ENCODE measurements at regions not wholly inside any gene's neighbourhood (a gene's known extent, or its start where the extent isn't known, plus 50 kb on each side); places are given as distances from the start of the nearest gene placed in this dataset.
"Not testable (repeated sequence)": the region's sequence is repeated elsewhere in the genome, so short reads cannot be mapped to it uniquely, and the experiment has no call there.

DNA sequence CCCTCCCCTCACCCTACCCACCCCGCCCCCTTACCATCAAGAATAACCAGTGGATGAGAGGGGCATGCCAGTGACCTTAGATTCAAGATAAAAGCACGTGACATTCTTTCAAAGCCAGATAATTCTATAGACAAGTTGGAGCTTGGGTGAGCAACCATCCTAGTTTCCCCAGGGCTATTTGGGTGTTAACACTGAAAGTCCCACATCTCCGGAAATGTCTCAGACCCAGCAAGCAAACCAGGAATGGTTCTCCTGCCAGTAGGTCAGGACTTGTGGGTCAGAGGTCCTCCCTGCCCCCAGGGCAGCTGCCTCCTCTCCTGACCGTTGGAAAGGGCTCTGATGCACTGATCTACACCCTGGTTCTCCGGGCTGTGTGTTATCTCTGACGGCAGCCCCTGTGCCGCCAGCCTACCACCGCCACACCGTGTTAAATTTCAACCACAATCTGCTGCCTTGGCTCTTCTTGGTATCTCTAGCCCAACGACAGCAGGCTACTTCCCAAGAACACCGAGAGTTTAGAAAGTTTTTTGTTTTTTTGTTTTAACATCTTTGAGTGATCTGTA is 287.0 kb downstream of the BCL2L11 start:
- DNase-seq, result not testable (repeated sequence)

DNA sequence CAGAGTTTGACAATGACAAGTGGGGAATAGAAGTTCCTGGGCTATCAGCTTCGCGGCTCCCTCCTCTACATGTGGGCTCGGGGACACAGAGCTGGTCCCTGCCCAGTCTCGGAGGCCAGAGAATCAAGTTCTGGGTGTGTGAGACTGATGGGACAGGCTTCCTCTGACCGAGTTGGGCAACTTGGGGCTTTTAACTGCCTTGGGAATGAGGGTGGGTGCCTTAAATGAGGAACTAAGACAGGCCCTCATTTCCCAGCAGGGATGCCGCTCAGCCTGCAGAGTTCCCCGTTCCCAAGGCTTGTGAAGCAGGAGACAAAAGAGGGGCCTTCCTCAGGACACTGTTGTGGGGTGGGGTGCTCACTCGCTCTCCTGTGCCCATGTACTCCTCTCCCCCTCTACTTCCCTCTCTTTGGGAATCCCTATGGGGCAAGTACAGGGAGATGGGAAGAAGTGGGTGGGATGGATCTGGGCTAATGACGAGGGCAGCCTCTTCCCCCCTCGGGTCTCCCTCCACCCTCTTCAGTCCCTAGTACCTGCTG is 290.2 kb downstream of the BCL2L11 start:
- not testable (repeated sequence) for DNase-seq

- not testable (repeated sequence) for DNase-seq
Observed at GRCh38 chr2:111411867-111412681, 291.4 kb downstream of the BCL2L11 start.

GRCh38 chr2:111412841-111413650 is 292.3 kb downstream of the BCL2L11 start:
- DNase-seq, result not testable (repeated sequence)

GRCh38 chr2:111413950-111414349 is 293.2 kb downstream of the BCL2L11 start:
- DNase-seq, result not testable (repeated sequence)

GRCh38 chr2:111415765-111416743 is 295.3 kb downstream of the BCL2L11 start:
- DNase-seq, result not testable (repeated sequence)

DNA sequence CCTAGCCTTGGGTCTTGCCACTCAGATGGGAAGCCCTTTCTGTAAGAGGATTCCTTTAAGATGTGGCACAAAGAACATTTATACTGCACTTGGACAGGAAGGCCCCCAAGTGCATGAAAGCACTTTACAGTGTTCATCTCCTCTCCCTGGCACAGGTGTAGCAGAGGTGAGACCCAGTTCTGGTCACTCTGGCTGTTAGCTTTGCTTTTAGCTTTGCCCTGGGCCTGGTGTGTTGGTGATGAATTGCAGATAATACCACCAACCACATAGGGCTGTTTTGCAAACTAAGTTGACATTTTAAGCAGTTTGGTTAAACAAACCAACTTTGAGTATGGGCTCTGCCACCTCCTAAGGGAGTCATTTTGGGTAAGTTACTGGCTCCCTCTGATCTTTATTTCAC is 296.3 kb downstream of the BCL2L11 start:
- not testable (repeated sequence) for DNase-seq

DNA sequence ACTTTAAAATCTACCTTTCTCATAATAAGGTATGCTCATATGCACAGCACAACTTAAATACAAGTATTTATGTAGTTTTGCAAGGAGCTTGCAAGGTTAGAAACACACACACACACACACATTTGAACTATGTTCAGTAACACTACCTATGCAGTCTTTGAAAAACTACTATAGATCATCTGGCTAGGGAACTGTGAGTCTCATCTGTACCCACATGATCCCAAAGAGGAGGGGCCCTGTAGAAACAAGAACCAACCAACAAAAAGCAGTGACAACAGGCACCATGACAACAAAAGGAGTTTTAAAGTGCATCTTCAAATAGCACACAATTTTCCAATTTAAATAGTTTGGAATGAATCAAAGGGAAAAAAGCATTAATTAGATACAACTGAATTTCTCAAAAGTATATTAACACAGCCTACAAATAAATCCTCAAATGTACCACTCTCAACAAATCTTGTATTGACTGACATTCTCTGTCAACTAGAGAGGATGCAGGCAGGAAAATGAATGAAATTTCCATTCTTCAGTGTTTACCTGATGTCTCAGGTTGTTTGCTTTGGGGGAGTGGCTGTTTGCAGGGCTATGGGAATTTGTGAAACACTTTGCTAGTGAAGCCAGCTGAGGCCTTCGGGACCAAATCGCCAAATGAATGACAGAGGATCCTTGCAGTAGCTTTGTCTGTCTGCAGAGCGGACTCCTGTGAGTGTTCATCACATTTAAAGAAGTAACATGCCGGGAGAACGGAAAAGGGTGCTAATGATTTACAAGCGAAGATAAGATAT is 297.6 kb downstream of the BCL2L11 start:
- not testable (repeated sequence) for DNase-seq

GRCh38 chr2:111420074-111420473 is 299.4 kb downstream of the BCL2L11 start:
- not testable (repeated sequence) for DNase-seq

DNA sequence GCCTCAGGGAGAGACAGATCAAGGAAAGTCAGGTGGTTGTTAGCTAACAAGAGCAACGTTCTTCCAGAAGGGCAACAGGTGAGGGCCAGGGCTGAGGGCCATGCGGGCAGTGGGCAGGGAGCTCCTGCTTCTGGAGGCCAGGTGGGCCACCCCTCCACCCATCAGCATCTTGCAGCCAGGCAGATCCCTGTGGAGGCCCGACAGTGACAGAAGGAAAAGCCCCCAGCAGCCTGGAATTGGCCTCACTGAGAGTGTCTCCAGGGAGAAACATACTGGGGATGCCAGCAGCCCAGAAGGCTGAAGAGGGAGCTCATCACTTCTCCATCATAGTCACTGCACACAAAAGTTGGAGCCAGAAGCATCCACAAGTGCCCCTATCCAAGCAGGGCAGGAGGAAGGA is 300.1 kb downstream of the BCL2L11 start:
- not testable (repeated sequence) for DNase-seq

- DNase-seq, result not testable (repeated sequence)
Observed at GRCh38 chr2:111421949-111422348, 301.2 kb downstream of the BCL2L11 start.

DNA sequence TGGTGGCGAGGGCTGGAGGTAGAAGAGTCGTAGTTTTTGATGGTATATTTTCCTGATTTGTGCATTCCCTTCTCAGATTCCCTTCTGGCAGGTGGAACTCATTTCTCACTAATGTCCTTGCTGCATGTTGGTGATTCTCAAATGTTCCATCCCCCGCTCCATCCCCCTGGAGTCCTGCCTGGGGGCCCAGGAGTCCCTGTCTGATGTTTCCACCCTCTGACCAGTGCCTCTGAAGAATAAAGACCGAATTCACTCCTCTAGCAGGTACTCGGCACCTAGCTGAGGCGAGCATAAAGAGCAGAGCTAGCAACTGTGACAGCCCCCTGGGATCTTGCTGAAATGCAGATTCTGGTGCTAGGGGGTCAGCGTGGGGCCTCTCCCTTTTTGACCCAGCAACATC is 301.8 kb downstream of the BCL2L11 start:
- DNase-seq, result not testable (repeated sequence)

DNA sequence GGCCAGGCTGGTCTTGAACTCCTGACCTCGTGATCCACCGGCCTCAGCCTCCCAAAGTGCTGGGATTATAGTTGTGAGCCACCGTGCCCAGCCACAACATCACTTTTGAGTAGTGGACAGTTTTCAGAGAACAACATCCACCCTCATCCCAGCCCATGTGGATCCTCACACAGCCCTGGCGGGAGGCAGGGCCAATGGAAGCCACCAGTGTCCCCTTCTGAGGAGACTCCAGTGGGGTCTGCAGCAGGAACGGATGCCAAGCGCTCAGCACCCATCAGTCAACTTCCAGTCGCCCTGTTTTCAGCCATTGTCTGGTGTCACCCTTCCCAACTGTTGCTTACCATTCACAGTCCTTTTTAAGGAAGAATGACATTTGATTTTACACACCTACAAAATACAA is 302.5 kb downstream of the BCL2L11 start:
- DNase-seq, result not testable (repeated sequence)

- DNase-seq, result not testable (repeated sequence)
Observed at GRCh38 chr2:111424176-111424575, 303.5 kb downstream of the BCL2L11 start.

DNA sequence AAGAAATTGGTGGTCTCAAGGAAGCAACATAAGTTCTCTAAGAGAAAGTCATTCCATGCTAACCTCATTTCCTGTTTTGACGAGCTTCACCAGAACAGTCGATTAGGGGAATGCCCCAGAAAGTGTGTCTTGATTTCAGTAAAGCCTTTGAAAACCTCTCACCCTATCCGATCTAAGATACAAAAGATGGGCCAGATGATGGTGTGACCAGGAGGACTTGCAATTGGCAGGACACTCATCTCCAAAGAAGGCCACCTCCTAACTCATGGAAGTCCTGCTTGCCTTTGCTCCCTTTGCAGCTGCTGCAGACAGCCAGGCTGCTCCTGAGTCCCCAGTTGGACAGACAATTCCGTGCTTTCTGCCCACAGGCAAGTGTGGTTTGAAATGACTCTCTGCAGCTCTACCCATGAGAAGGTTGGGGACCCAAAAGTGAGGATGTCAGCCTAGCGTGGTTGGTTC is 304.2 kb downstream of the BCL2L11 start:
- not testable (repeated sequence) for DNase-seq

- DNase-seq, result not testable (repeated sequence)
Observed at GRCh38 chr2:111425789-111426201, 305.1 kb downstream of the BCL2L11 start.

GRCh38 chr2:111427346-111427745 is 306.6 kb downstream of the BCL2L11 start:
- not testable (repeated sequence) for DNase-seq

GRCh38 chr2:111428915-111429314 is 308.2 kb downstream of the BCL2L11 start:
- not testable (repeated sequence) for DNase-seq

DNA sequence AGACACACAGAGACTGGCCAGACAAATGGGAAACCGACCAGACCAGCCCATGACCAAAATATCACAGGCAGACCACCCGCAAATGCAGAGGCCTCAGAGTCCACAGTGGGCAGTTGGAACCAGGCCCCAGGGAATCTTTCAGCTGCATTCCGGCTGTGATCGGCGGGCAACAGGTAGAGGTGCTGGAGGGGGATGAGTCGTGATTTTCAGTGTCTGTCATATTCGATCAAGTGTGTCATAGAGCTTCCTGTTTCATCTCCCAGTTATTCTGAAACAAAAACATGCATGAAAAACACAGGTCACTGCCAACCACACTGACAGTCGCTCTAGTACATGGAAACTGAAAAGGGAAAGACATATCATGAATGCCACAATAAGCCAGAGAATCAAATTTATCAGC is 308.6 kb downstream of the BCL2L11 start:
- not testable (repeated sequence) for DNase-seq

GRCh38 chr2:111430817-111431661 is 310.3 kb downstream of the BCL2L11 start:
- DNase-seq, result not testable (repeated sequence)
